ENCODE measurements at regions not wholly inside any gene's neighbourhood (a gene's known extent, or its start where the extent isn't known, plus 50 kb on each side); places are given as distances from the start of the nearest gene placed in this dataset.

DNA sequence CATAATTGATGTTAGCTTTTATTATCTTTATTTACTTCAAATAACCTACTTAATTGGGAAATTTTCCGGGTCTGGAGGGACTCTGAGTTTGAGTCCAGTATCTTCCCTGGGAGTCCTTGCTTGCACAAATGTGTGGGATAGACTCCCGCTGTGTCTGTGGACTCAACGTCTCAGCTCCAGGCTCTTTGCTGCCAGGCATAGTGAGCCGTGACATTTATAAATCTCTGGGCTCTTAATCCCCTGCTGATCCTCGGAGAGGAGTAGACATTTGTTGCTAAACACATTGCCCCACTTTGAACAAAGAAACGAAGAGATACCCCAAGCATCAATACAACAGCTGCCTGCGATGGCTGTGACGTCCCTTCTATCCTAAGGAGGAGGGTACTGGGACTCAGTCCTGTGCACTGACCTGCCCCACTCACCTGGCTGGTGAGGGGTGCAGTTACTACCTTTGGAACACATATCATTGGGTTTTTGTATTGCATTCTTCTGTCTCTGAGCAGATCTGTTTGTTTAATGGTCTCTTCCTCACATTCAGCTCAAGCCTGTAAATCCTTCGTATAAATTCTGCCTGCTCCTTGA, 316.9 kb downstream of the HAPSTR1 start:
- DNase-seq: no peak
- TF ChIP-seq EP300 (IDR thresholded peaks at IDR 0.05; ENCODE audit: low read depth) (no peak), POLR2AphosphoS5 (IDR thresholded peaks at IDR 0.05) (no peak), POLR2A (IDR thresholded peaks at IDR 0.05) (no peak)
- TF ChIP-seq, protein P1, sequence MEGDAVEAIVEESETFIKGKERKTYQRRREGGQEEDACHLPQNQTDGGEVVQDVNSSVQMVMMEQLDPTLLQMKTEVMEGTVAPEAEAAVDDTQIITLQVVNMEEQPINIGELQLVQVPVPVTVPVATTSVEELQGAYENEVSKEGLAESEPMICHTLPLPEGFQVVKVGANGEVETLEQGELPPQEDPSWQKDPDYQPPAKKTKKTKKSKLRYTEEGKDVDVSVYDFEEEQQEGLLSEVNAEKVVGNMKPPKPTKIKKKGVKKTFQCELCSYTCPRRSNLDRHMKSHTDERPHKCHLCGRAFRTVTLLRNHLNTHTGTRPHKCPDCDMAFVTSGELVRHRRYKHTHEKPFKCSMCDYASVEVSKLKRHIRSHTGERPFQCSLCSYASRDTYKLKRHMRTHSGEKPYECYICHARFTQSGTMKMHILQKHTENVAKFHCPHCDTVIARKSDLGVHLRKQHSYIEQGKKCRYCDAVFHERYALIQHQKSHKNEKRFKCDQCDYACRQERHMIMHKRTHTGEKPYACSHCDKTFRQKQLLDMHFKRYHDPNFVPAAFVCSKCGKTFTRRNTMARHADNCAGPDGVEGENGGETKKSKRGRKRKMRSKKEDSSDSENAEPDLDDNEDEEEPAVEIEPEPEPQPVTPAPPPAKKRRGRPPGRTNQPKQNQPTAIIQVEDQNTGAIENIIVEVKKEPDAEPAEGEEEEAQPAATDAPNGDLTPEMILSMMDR (IDR thresholded peaks at IDR 0.05): no peak
- Histone ChIP-seq H3K4me1 (no peaks in the 10 kb centered on the region), H3K4me3 (no peak overlapping the region), H3K9me3 (no peaks in the 10 kb centered on the region), H3K27ac (no peak overlapping the region), H3K36me3 (no peaks in the 10 kb centered on the region), H3K27me3 (no peaks in the 10 kb centered on the region)
- in situ Hi-C loops (cut with MboI; ENCODE audit: low pct_ligation_motif_present in 1 of 4, low pct_unique_long_range_greater_than_20kb in 1 of 4, low sequenced_read_pairs in 3 of 4): no loop called here
- intact Hi-C loops (cut with DNase I; ENCODE audit: low total_unique reads): no loop called here
- 52 to 54% methylated on average over 6 to 9 of the region's 9 CpGs for WGBS, 2 donors (ENCODE audit: low coverage in 1 of 2)

DNA sequence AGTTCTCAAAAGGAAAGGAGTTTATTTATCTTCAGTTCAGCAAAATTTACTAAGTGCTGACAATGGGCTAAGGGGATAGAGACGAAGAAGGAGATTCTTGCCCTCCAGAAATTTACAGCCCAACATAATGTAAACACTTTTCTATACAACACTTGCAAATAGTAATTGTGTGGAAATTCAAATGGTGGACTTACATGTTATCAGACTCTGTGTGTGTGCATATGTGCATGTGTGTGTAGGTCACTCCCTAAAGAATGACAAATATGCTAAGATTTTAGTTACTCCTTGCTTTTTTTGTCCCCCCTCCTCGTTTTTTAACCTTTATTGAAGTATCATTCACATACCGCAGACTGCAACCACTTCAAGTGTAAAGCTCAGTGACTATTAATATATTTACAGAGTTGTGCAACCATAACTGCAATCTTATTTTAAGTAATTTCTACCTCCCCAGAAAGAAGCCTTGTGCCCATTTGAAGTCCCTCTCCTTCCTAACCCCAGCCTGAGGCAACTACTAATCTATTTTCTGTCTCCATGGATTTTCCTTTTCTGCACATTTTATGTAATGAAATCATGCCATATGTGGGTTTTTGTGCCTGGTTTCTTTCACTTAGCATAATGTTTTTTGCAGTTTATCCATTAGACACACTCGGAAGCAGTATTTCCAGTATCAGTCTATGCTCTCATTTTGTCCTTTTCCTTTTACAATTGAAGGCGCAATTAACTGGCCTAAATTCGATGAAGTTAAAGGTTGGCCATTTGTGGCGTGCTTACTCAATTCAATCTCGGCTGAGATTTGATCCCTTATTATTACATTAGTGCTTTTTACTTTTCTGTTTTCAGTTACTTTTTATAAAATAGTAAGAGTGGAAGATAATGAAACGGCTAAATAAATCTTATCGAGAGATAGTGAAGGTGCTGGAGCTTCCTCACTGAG, 318.4 kb downstream of the HAPSTR1 start:
- in situ Hi-C loops (cut with MboI; ENCODE audit: low pct_ligation_motif_present in 1 of 4, low pct_unique_long_range_greater_than_20kb in 1 of 4, low sequenced_read_pairs in 3 of 4): no loop called here
- Histone ChIP-seq H3K4me1 (no peaks in the 10 kb centered on the region), H3K9me3 (no peaks in the 10 kb centered on the region), H3K36me3 (no peaks in the 10 kb centered on the region), H3K4me3 (no peak overlapping the region), H3K27ac (no peak overlapping the region), H3K27me3 (no peaks in the 10 kb centered on the region)
- 74 to 76% methylated on average over 10 of the region's 10 CpGs for WGBS, 2 donors (ENCODE audit: low coverage in 1 of 2)
- intact Hi-C loops (cut with DNase I; ENCODE audit: low total_unique reads): no loop called here
- no peak for DNase-seq
- TF ChIP-seq EP300 (IDR thresholded peaks at IDR 0.05; ENCODE audit: low read depth) (no peak), POLR2A (IDR thresholded peaks at IDR 0.05) (no peak), POLR2AphosphoS5 (IDR thresholded peaks at IDR 0.05) (no peak)
- TF ChIP-seq, protein P1 (IDR thresholded peaks at IDR 0.05): no peak

DNA sequence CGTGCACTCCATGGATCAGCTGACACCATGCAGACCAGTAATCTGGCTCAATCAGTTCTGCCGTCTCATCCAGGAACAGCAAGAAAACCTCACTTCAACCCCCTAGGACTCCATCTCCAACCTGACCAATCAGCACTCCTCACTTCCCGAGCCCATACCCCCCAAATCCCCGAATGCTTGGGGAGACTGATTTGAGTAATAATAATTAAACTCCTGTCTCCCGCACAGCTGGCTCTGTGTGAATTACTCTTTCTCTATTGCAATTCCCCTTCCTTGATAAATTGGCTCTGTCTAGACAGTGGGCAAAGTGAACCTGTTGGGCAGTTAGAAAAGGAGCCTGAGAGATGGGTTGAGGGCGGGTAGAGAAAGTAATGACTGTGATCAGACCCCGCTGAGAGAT, 320.0 kb downstream of the HAPSTR1 start:
- Histone ChIP-seq H3K4me3 (no peak overlapping the region), H3K36me3 (no peaks in the 10 kb centered on the region), H3K27me3 (no peaks in the 10 kb centered on the region), H3K4me1 (no peaks in the 10 kb centered on the region), H3K9me3 (no peaks in the 10 kb centered on the region), H3K27ac (no peak overlapping the region)
- 79 to 89% methylated on average over 3 to 7 of the region's 7 CpGs for WGBS, 2 donors (ENCODE audit: low coverage in 1 of 2)
- in situ Hi-C loops (cut with MboI; ENCODE audit: low pct_ligation_motif_present in 1 of 4, low pct_unique_long_range_greater_than_20kb in 1 of 4, low sequenced_read_pairs in 3 of 4): no loop called here
- no peak for TF ChIP-seq POLR2AphosphoS5 (IDR thresholded peaks at IDR 0.05)
- TF ChIP-seq, protein P1 (IDR thresholded peaks at IDR 0.05): no peak
- TF ChIP-seq POLR2A (IDR thresholded peaks at IDR 0.05): no peak
- no peak for TF ChIP-seq EP300 (IDR thresholded peaks at IDR 0.05; ENCODE audit: low read depth)
- intact Hi-C loops (cut with DNase I; ENCODE audit: low total_unique reads): no loop called here
- no peak for DNase-seq

DNA sequence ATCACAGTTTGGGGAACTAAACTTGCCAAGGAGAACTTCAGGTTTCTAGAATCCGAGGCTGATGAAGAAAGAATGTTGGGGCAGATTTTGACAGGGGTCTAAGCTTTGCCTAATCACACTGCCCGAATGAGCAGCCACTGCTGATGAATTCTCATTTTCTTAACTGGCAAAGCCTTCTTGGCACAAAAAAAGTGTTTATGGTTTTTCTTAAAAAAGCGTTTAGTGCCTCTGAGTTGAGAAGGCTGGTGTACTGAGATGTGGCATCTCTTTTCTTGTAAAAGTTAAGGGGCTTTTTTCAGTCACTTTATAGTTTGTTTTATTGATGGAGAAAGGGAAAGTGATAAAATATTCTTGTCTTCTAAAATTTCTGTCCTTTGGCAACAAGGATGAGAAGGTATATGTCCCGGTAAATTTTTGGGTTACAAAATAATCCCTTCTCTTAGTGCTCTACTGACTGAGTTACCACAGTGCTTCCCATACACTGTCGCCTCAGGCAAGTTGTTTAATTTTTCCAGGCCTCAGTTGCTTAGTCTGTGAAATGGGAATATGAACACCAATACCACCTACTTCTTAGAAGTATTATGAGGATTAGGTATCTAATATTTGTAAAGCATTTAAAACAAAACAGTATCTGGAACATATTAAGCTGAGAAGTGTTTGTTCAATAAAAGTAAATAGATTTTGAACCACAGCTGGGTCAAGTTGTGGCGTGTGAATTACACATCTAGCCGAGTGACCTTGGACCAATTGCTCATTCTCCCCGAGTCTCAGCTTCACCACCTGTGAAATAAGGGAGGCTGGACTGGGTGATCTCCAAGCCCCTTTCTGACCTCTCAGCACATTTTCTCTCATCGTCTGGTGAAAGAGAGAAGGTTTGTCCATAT, 320.8 kb downstream of the HAPSTR1 start:
- WGBS, 2 donors (ENCODE audit: low coverage in 1 of 2): 66 to 76% methylated on average over 4 to 9 of the region's 9 CpGs
- Histone ChIP-seq H3K36me3 (no peaks in the 10 kb centered on the region), H3K4me1 (no peaks in the 10 kb centered on the region), H3K27ac (no peak overlapping the region), H3K9me3 (no peaks in the 10 kb centered on the region), H3K27me3 (no peaks in the 10 kb centered on the region), H3K4me3 (no peak overlapping the region)
- TF ChIP-seq POLR2A (IDR thresholded peaks at IDR 0.05) (no peak), EP300 (IDR thresholded peaks at IDR 0.05; ENCODE audit: low read depth) (no peak), POLR2AphosphoS5 (IDR thresholded peaks at IDR 0.05) (no peak)
- TF ChIP-seq, protein P1 (IDR thresholded peaks at IDR 0.05): no peak
- intact Hi-C loops (cut with DNase I; ENCODE audit: low total_unique reads): no loop called here
- in situ Hi-C loops (cut with MboI; ENCODE audit: low pct_ligation_motif_present in 1 of 4, low pct_unique_long_range_greater_than_20kb in 1 of 4, low sequenced_read_pairs in 3 of 4): no loop called here
- DNase-seq: no peak
